ENCODE measurements at regions not wholly inside any gene's neighbourhood (a gene's known extent, or its start where the extent isn't known, plus 50 kb on each side); places are given as distances from the start of the nearest gene placed in this dataset.
"Not testable (repeated sequence)": the region's sequence is repeated elsewhere in the genome, so short reads cannot be mapped to it uniquely, and the experiment has no call there.

DNA sequence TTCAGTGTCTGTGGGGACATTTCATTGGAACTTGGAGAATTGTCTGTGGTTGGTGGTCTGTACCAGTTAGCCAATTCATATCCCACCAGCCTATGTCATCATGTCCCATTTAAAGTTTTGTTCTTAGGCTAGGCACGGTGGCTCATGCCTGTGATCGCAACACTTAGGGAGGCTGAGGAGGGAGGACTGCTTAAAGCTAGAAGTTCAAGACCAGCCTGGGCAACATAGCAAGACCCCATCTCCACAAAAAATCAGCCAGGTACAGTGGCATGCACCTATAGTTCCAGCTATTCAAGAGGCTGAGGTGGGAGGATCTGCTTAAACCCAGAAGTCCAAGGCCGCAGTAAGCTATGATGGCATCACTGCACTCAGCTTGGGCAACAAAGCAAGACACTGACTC, 55.6 kb upstream of the CCND1 start:
- DNase-seq, result no peak
- no peak overlapping the region for H3K4me3 Mint-ChIP-seq
- peaks cover 3% of the 10 kb centered on the region for H3K9me3 Mint-ChIP-seq
- intact Hi-C loops (cut with micrococcal nuclease), result no loop called here
- no peaks in the 10 kb centered on the region for H3K4me1 Mint-ChIP-seq
- H3K36me3 Mint-ChIP-seq (ENCODE audit: low read depth), result no peaks in the 10 kb centered on the region
- no peak overlapping the region for H3K27ac Mint-ChIP-seq
- H3K27me3 Mint-ChIP-seq, result peaks cover 23% of the 10 kb centered on the region
- no peak for ATAC-seq (ENCODE audit: low read depth)
- POLR2A ChIA-PET, result no interaction called here
- CTCF ChIA-PET, result no interaction called here
- TF ChIP-seq, protein P1, sequence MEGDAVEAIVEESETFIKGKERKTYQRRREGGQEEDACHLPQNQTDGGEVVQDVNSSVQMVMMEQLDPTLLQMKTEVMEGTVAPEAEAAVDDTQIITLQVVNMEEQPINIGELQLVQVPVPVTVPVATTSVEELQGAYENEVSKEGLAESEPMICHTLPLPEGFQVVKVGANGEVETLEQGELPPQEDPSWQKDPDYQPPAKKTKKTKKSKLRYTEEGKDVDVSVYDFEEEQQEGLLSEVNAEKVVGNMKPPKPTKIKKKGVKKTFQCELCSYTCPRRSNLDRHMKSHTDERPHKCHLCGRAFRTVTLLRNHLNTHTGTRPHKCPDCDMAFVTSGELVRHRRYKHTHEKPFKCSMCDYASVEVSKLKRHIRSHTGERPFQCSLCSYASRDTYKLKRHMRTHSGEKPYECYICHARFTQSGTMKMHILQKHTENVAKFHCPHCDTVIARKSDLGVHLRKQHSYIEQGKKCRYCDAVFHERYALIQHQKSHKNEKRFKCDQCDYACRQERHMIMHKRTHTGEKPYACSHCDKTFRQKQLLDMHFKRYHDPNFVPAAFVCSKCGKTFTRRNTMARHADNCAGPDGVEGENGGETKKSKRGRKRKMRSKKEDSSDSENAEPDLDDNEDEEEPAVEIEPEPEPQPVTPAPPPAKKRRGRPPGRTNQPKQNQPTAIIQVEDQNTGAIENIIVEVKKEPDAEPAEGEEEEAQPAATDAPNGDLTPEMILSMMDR (IDR thresholded peaks at IDR 0.05), result no peak

DNA sequence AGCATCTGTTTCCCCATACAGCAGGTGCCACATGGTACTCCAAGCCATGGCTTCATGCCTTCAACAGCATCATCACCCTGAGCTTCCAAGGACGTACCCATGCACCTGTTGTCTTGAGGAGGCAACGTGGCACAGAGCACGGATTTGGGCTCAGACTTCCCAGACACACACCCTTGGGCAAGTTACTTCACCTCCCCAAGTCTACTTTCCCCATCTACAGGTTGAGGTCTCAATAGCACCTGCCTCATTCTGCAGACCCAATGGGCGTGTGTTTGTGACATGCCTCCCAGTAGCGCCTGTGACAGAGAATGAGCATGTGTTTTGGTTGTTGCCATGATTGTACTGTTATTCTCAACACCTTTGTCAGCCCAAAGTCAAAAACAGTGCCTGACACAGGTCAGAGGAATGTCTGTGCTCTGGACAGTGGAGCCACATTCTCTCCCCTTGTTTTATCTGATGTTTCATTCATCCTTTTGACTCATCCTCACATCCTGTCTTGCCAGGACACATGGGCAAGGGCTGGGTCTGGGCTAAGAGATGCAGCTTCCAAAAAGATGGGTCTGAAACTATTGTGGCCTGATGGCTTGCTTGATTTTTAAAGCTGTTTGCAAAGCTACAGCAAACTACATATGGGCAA, 53.4 kb upstream of the CCND1 start:
- TF ChIP-seq, protein P1 (IDR thresholded peaks at IDR 0.05), result no peak
- peaks cover 20% of the 10 kb centered on the region for H3K27me3 Mint-ChIP-seq
- H3K4me3 Mint-ChIP-seq, result no peak overlapping the region
- no peak for DNase-seq
- intact Hi-C loops (cut with micrococcal nuclease), result no loop called here
- H3K4me1 Mint-ChIP-seq, result no peaks in the 10 kb centered on the region
- H3K36me3 Mint-ChIP-seq (ENCODE audit: low read depth), result no peaks in the 10 kb centered on the region
- POLR2A ChIA-PET, result no interaction called here
- CTCF ChIA-PET, result no interaction called here
- no peak overlapping the region for H3K27ac Mint-ChIP-seq
- no peak for ATAC-seq (ENCODE audit: low read depth)
- H3K9me3 Mint-ChIP-seq, result peaks cover 3% of the 10 kb centered on the region

GRCh38 chr11:69588270-69588669, 52.7 kb upstream of the CCND1 start:
- POLR2A ChIA-PET, result no interaction called here
- intact Hi-C loops (cut with micrococcal nuclease), result no loop called here
- no peaks in the 10 kb centered on the region for H3K4me1 Mint-ChIP-seq
- no peak overlapping the region for H3K4me3 Mint-ChIP-seq
- ATAC-seq (ENCODE audit: low read depth) (no peak), DNase-seq (no peak)
- H3K27me3 Mint-ChIP-seq, result peaks cover 20% of the 10 kb centered on the region
- CTCF ChIA-PET, result no interaction called here
- H3K36me3 Mint-ChIP-seq (ENCODE audit: low read depth), result no peaks in the 10 kb centered on the region
- no peak overlapping the region for H3K27ac Mint-ChIP-seq
- H3K9me3 Mint-ChIP-seq, result peaks cover 3% of the 10 kb centered on the region
- TF ChIP-seq, protein P1 (IDR thresholded peaks at IDR 0.05), result no peak

DNA sequence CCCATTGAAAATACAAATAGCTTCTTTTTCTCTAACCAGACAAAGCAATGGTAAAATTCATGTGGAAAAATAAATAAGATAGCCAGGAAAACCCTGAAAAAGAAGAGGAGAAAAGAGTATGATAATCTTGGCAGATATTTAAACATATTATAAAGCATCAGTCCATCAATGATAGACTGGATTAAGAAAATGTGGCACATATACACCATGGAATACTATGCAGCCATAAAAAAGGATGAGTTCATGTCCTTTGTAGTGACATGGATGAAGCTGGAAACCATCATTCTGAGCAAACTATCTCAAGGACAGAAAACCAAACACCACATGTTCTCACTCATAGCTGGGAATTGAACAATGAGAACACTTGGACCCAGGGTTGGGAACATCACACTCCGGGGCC, 50.9 kb upstream of the CCND1 start:
- H3K36me3 Mint-ChIP-seq (ENCODE audit: low read depth); H3K4me1 Mint-ChIP-seq; POLR2A ChIA-PET; H3K4me3 Mint-ChIP-seq; intact Hi-C loops (cut with micrococcal nuclease); DNase-seq; H3K27ac Mint-ChIP-seq; ATAC-seq (ENCODE audit: low read depth); H3K9me3 Mint-ChIP-seq: not testable (repeated sequence)
- CTCF ChIA-PET, result interaction anchor here (1.2 kb wide), 1 partner anchor 298 kb away, joined by 3 read pairs; no protein-coding TSS in a partner anchor
- H3K27me3 Mint-ChIP-seq, result peaks cover 16% of the 10 kb centered on the region

Data from activated B cell treated with CpG ODN at 0.5 μM for 24 hours (primary cell).